SK-N-MC (cell line): ENCODE measurements at regions not wholly inside any gene's neighbourhood (a gene's known extent, or its start where the extent isn't known, plus 50 kb on each side); places are given as distances from the start of the nearest gene placed in this dataset.

ENCODE experiments used
- EZH2 ChIP-seq: fragments of 200-600 bp; sonication (generic); IDR thresholded peaks from one replicate; pipeline ENCODE4 v1.6.1; 2017; ENCODE audit warnings: antibody characterized with exemption
- POLR2AphosphoS5 ChIP-seq: IDR thresholded peaks from 2 replicates; pipeline ENCODE4 v1.6.1; 2012; ENCODE audit warnings: mild to moderate bottlenecking, low read depth, low read length, borderline replicate concordance

GRCh38 chr14:59026081-59026480 lies 162.4 kb upstream of the DAAM1 start:
- TF ChIP-seq EZH2 (no peak), POLR2AphosphoS5 (no peak)
